WI38 (cell line): ENCODE measurements at regions not wholly inside any gene's neighbourhood (a gene's known extent, or its start where the extent isn't known, plus 50 kb on each side); places are given as distances from the start of the nearest gene placed in this dataset.

Experiments
- H3K4me3 ChIP-seq: 2 replicates; pipeline ENCODE4 v1.5.1; 2011; ENCODE audit warnings: low read depth, mild to moderate bottlenecking, control low read depth, low read length
- TF ChIP-seq, protein P1 (sequence below): IDR thresholded peaks from 2 replicates; pipeline ENCODE4 v1.5.1; 2012; ENCODE audit warnings: low read depth, mild to moderate bottlenecking, control low read depth, low read length

DNA sequence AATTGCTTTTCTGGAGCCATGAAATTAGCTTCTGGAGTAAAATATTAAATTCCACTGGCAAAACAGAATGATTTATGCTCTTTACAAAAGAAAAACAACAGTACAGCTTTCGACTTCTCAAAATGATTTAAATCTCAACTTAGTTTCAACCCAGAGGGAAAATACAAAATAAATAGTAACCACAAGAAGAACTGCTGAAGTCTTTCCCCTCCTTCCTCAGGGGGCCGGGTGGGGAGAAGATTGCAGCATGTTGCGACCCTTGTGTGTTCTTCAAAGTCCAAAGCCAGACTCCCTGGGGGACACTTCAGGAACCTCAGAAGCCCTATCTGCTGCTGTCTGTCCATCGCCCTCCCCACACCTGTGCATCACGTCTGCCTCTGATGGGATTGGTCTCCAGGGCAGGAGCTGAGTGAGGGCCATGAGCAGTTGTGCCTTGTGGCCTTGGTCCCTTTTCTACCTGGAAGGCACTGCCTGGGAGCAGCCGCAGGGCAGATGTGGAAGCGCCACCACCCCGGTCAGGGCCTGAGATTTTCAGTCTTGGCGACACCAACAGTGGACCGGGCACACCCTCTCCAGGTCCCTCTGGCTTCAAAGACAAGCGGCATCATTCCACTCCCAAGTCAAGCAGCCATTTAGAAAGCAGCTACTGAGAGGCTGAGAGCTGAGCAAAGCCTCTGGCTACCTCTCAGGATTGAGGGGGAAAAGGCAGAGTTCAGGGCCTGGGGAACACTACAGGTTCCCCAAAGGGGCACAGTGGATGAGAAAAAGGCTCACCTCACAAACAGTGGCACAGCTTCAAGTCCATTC, 210.1 kb upstream of the RAB6C start:
- TF ChIP-seq, protein P1, sequence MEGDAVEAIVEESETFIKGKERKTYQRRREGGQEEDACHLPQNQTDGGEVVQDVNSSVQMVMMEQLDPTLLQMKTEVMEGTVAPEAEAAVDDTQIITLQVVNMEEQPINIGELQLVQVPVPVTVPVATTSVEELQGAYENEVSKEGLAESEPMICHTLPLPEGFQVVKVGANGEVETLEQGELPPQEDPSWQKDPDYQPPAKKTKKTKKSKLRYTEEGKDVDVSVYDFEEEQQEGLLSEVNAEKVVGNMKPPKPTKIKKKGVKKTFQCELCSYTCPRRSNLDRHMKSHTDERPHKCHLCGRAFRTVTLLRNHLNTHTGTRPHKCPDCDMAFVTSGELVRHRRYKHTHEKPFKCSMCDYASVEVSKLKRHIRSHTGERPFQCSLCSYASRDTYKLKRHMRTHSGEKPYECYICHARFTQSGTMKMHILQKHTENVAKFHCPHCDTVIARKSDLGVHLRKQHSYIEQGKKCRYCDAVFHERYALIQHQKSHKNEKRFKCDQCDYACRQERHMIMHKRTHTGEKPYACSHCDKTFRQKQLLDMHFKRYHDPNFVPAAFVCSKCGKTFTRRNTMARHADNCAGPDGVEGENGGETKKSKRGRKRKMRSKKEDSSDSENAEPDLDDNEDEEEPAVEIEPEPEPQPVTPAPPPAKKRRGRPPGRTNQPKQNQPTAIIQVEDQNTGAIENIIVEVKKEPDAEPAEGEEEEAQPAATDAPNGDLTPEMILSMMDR: no peak
- H3K4me3 ChIP-seq: no peak overlapping the region

DNA sequence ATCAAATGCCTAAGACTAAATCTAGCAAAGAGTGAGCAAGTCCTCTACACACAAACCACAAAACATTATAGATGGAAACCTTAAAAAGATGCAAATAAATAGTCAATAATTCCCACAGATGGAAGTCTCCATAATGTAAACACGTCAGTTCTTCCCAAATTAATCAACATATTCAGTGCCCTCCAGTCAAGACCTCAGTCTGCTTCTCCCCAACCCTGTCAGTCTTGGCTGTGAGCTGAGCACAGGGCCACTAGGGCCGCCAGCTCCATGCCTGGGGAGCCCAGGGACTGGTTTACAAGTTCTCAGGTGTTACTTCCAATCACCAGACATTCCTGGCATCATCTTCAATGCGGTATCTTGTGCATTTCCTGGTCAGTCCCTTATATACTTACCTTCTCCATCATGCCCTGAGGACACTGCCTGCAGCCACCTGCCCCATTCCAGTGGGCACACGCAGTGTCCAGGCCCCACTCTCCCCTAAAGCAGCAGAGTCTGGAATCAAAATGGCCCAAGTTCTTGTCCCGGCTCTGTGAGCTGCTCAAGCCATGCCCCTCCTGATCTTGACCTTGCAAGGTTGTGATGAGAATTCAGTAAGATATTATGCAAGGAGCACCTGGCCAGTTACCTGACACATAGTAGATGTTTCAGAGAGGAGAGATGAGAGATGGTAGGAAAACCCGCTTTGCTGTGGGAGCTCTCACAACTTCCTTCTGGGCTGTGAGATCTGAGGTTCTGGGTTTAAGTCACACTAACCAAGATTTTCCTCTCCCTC, 207.9 kb upstream of the RAB6C start:
- TF ChIP-seq, protein P1: no peak
- no peak overlapping the region for H3K4me3 ChIP-seq

DNA sequence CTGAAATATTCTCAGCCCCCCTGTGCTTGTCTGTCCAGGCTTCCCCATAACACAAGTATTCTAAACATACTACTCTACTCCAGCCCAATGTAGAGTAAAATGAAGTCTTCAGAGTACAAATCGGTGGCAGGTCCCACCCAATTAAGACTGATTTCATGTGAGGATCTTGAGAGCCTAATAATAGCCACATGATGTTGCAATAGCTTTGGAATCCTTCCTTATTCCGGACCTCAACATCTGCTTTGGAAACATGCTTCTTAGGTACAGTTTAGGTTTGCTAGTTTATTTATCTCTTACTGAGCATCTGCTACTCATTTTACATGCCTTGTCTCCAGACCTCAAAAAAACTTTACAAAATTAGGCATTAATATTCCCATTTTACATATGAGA, 207.3 kb upstream of the RAB6C start:
- H3K4me3 ChIP-seq: no peak overlapping the region
- TF ChIP-seq, protein P1: no peak

DNA sequence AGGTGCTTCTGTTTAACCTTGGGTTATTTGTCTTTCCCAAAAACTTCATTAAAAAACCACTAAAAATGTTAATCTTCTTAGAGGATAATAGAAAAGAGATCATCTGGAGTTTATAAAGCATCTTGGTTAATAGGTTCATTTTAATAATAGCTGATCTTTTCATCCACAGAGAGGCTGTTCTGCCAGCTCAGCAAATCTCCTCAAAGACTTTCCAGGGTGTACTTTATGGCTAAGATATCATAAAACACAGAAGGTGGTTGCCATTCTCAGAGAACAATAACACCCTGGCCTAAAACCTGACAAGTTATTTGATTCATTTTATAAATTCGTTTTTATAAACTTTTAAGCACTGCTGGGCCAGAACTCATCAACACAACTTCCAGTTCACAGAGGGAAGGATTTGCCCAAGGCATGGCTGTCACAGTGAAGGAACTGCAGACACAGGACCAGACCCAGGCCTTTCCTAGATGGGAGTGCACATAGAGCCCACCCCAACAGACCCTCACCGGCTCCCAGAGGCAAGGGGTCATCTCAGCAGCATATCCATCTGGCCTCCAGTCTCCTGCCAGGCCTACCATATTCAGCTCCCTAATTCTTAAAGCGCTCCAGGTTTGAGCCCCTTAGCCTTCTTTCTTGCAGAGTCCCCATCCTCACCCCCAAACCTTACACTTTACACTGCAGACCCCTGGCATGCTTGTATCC, 203.4 kb upstream of the RAB6C start:
- TF ChIP-seq, protein P1: no peak
- H3K4me3 ChIP-seq: no peak overlapping the region

DNA sequence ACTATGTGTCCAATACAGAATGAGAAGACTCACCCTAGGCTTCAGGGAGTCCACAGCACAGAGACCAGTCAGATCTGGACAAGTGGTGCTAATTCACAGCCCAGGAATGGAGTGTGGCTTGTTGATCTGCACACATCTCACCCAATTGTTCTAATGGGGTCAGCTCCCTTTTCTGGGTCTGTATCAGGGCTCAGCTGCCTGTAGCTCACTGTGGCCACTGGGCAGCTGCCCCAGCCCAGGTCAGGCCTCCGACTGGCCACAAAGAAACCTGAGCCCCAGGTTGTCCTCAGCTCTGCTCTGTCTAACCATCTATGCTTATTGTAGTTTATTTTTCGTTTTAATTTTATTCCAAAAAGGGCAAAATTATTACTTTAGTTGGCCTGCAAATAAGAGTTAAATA, 202.3 kb upstream of the RAB6C start:
- TF ChIP-seq, protein P1: no peak
- H3K4me3 ChIP-seq: no peak overlapping the region

DNA sequence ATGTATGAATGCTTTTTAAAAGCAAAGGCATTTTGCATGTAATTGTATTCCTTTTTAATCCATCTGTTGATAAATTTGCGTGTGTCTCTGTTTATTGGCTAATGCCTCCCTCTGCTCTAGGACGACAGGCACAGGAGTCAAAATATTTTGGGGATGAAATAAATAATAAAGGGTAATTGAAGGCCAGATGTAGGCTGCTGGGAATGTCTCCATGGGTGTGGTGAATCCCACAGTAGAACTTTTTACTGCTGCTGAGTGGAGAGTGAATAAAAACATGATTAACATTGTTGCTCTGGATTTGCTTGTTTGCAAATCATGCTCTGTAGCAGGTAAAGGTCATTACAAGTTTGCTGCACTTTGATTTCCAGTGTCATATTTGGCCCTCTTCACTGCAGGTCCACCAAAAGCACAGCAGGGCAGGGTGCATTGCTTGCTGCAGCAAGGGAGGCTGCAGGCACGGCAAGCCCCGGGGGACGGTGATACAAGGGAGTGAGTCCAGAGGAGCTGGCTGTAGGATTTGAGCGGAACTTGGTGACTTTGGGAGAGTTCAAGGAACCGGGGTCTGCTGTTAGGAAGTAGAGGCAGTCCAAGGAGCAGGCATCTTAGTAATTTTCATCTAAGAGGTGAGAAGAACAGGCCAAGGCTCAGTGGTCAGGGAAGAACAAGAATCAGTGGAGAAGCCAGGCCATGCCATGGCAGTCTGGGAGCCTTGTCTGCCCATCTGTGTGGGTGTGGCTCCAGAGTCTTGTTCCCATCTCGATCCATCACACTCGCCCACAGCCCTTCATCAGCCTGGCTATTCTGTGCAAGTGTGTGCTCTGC, 201.5 kb upstream of the RAB6C start:
- TF ChIP-seq, protein P1: no peak
- H3K4me3 ChIP-seq: no peak overlapping the region
